Activated naive CD8-positive, alpha-beta T cell (primary cell): ENCODE measurements at regions not wholly inside any gene's neighbourhood (a gene's known extent, or its start where the extent isn't known, plus 50 kb on each side); places are given as distances from the start of the nearest gene placed in this dataset.

Source experiments
- H3K27ac Mint-ChIP-seq: one replicate; pipeline ENCODE4 v1.8.0; 2021; ENCODE audit warnings: mixed read lengths
- H3K27me3 Mint-ChIP-seq: one replicate; pipeline ENCODE4 v1.8.0; 2021; ENCODE audit warnings: mixed read lengths
- H3K36me3 Mint-ChIP-seq: one replicate; pipeline ENCODE4 v1.8.0; 2021; ENCODE audit warnings: mixed read lengths
- H3K4me1 Mint-ChIP-seq: one replicate; pipeline ENCODE4 v1.8.0; 2021; ENCODE audit warnings: low read depth, mixed read lengths
- H3K4me3 Mint-ChIP-seq: one replicate; pipeline ENCODE4 v1.8.0; 2021; ENCODE audit warnings: mild to moderate bottlenecking, mixed read lengths
- H3K9me3 Mint-ChIP-seq: one replicate; pipeline ENCODE4 v1.8.0; 2021; ENCODE audit warnings: low read depth, mixed read lengths

DNA sequence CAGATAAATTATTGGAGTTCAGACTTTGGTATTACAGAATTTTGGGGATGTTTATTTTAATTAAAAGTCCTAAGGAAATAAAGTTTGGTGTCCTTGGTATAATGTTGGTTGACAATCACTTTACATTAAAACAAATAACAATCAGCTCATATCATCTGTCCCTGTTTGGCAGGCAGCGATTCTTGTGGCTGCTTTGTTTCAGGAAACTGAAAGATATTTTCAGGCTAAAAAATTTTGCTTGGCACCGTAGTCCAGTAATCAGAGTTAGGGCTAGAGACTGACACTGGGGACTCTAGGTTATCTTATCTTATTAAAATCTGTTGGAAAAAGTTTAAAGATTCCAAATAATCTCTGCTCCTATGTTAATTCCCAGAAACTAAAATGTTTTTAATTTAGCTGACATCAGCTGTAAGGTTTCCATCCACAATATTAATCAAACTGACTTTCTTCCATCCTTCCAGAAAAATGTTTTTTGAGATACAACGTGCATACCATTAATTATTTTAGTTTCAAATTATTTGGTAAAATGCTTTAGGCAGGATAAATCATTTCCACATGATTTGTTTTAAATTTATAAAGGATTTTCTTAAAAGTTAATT lies 97.6 kb downstream of the ZIC5 start:
- Mint-ChIP-seq H3K9me3 (no peaks in the 10 kb centered on the region), H3K27me3 (no peaks in the 10 kb centered on the region), H3K27ac (no peak overlapping the region), H3K4me1 (no peaks in the 10 kb centered on the region), H3K36me3 (no peaks in the 10 kb centered on the region), H3K4me3 (no peak overlapping the region)

DNA sequence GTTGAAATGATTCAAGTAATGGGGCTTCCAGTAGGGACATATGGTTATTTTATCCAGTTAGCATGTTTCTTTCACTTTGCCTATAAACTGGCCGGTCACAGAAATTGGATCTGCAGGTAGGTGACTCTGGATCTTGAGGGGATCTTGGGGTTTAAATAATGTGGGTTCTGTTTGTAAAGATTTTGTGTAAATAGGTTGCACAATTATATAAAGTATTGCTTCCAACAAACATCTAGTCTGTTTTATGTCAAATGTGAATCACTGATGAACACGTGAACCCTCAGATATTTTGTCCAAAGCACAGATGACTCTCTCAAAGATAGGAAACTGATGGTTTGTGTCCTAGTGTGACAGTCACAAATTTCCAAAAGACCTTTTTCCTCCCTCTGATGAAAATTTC lies 98.4 kb downstream of the ZIC5 start:
- no peak overlapping the region for H3K4me3 Mint-ChIP-seq
- no peaks in the 10 kb centered on the region for H3K27me3 Mint-ChIP-seq
- no peak overlapping the region for H3K27ac Mint-ChIP-seq
- no peaks in the 10 kb centered on the region for H3K36me3 Mint-ChIP-seq
- H3K4me1 Mint-ChIP-seq = no peaks in the 10 kb centered on the region
- H3K9me3 Mint-ChIP-seq = no peaks in the 10 kb centered on the region

DNA sequence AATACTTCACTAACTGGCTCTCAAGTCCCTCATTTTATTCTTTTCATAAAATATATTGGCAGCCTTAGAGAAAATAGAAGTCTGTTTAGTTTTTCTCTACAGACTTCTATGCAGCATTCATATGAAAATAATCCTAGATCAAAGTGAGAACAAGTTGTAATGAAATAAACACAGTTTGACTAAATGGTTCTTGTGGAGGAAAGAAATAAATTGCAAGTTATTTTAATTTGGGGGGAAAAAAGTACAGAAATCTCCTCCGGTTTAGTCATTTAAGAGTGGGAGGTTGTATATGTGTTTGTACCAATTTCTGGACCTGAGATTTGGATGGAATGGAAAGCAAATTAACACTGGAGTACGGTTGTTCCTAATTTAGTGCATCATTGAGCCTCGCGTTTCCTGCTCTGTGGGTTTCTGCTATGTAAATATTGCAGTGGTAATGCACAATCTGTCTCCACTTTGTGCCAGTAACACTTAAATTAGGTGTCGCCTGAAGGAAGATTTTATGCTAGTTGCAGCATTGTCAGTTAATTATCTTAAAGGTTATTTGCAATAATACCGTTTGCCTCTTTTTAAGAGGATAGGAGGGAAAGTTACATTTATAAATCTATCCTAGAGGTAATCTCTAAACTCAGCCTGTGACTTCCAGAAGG lies 100.2 kb downstream of the ZIC5 start:
- no peaks in the 10 kb centered on the region for H3K27me3 Mint-ChIP-seq

DNA sequence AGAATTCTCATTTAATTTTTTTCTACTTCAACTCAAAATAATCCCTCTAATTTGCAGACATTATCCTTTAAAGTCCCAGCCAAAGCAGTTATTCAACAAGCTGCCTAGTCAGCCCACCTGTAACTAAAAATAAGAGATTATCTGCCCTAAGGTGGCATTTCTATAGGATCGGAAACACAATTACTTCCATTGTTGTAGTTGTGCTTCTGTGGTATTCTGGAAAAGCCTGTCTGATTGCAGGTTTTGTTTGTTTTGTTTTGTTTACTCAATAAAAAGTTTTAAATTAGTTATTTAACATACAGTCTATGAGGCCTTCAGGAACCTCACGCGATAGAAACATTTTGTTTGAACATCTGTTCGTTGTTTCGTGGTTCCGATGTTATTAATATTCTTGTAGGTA lies 101.0 kb downstream of the ZIC5 start:
- no peaks in the 10 kb centered on the region for H3K4me1 Mint-ChIP-seq
- H3K4me3 Mint-ChIP-seq = no peak overlapping the region
- no peaks in the 10 kb centered on the region for H3K27me3 Mint-ChIP-seq
- H3K27ac Mint-ChIP-seq = no peak overlapping the region
- peaks cover 14% of the 10 kb centered on the region for H3K36me3 Mint-ChIP-seq
- no peaks in the 10 kb centered on the region for H3K9me3 Mint-ChIP-seq

More for the DNA sequence above, 100.2 kb downstream of the ZIC5 start:
- Mint-ChIP-seq H3K4me3 (no peak overlapping the region), H3K27ac (no peak overlapping the region), H3K4me1 (no peaks in the 10 kb centered on the region), H3K9me3 (no peaks in the 10 kb centered on the region), H3K36me3 (peaks cover 12% of the 10 kb centered on the region)

DNA sequence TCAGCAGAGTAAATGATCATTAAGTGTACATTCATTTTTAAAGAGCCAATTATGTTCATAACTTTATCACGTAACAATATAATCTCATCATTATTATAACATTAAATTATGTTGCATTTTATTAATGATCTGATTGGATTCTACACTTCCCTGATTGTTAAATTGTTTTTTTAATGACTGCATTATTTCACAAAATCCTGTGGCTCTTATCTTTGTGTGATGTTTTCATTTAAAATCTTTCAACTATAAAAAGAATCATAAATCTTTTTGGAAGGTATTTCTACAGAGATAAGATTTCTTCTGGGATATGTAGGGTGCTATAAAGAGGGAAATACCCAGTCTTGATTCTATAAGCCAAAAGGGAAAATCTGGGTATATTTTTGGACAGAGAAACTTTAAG lies 101.7 kb downstream of the ZIC5 start:
- Mint-ChIP-seq H3K27ac (no peak overlapping the region), H3K27me3 (no peaks in the 10 kb centered on the region), H3K36me3 (peaks cover 19% of the 10 kb centered on the region), H3K9me3 (no peaks in the 10 kb centered on the region), H3K4me3 (no peak overlapping the region), H3K4me1 (no peaks in the 10 kb centered on the region)

DNA sequence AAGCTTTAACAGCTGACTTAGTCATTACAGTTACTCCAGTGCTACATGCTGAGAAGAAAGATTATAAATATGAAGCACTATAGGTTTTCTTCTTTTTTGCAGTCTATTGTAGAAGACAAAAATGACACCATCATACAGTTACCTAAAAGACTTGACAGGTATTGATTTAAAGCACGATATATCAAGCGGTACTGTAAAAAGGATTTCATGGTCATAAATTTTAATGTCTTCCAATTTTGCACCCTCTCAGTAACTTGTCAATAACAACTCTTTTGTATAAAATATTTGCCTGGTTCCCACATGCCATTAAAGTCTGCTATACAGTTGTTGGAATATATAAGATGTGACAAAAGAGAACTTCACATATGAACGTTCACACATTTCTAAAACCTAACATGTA lies 102.8 kb downstream of the ZIC5 start:
- Mint-ChIP-seq H3K4me3 (no peak overlapping the region), H3K36me3 (peaks cover 24% of the 10 kb centered on the region), H3K4me1 (no peaks in the 10 kb centered on the region), H3K27me3 (no peaks in the 10 kb centered on the region), H3K27ac (no peak overlapping the region), H3K9me3 (no peaks in the 10 kb centered on the region)

DNA sequence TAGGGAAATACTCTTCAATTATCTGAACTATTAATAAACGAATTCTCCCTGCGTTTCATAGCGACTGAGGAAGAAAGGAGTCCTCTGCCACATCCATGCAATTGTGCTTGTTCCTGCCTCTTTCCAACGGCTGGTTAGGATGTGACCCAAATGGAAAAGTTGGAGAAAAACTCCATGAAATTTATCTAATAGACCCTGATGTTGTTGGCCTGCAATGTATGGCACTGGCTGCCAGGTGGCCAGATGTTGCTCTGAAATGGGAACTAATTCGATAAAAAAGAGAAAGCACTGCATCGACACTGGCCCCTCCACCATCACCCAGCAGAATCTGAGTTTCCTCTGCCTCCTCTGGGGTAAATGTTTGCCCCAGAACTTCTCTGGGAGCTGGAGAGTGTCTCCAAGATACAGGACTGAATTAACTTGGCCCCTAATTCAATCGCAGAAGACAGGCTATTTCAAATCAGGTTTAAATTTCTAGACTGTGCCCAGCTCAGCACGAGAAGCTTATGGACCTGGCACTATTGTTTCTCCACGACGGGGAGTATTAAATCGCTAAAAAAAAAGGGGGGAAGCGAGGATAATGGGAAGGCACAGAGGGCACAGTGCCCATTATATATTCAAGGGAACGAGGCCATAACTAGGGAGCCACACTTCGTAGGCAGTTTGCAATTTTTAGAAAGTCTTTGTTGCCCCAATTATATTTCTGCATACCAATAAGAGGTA lies 103.9 kb downstream of the ZIC5 start:
- no peaks in the 10 kb centered on the region for H3K27me3 Mint-ChIP-seq
- H3K4me1 Mint-ChIP-seq = no peaks in the 10 kb centered on the region
- H3K36me3 Mint-ChIP-seq = peaks cover 26% of the 10 kb centered on the region
- H3K4me3 Mint-ChIP-seq = no peak overlapping the region
- H3K27ac Mint-ChIP-seq = no peak overlapping the region
- H3K9me3 Mint-ChIP-seq = no peaks in the 10 kb centered on the region

DNA sequence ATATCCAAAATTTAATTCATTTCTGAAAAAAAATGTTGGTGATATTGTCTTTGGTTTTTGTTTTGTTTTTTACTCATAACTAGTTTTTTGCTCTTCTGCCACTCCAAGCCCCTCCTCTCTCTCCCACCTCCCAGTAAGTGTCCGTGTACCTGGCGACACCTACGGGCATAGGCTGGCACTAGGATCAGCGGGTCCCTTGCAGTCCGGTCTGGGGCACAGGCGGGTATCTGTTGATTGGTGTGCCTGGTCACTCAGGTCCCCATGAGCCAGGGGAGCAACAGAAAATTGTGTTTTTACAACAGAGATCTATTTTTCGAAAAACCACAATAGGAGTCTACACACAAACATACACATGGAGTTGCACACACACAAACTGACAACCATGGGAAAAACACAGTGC lies 104.8 kb downstream of the ZIC5 start:
- Mint-ChIP-seq H3K4me1 (no peaks in the 10 kb centered on the region), H3K4me3 (no peak overlapping the region), H3K9me3 (no peaks in the 10 kb centered on the region), H3K27me3 (no peaks in the 10 kb centered on the region), H3K36me3 (peaks cover 26% of the 10 kb centered on the region), H3K27ac (no peak overlapping the region)

DNA sequence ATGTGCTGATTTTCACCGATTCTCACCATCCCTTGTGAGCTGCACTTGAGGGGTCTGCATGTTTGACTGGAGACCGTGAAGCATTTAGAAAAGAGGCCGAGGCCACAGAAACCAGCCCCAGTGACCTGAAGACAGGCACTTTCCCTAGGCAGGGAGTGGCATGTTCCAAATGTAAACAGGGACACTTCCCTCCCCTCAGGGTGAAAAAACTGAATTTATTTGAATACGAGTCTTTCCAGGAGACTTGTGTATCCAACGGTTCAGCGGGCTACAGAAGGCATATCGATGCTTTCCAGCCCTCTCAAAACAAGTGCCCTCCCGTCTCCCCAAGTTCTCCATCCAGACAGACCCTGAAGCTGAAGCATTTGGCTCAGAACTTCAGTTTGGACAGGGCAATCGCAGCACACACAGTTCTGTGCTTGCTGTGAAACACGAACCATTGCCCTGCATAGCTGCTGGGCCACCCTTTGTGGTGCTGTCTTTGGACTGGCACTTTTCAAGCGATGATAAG lies 106.1 kb downstream of the ZIC5 start:
- Mint-ChIP-seq H3K27ac (no peak overlapping the region), H3K9me3 (no peaks in the 10 kb centered on the region), H3K27me3 (no peaks in the 10 kb centered on the region)

DNA sequence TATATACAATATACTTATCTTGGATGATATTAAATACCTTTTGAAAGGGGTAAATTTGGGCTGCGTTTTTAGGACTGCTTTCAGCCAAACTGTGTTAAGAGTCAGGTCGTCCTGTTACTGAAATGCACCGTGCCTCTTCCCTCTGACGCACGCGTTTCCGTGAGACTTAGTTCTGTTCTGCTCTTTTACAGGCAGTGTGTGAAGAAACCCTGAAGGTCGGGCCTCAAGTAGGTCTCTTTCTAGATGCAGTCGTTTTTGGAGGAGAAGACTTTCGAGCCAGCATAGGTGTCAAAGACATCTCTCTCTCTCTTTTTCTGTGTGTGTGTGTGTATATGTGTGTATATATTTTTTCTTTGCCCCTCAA lies 107.0 kb downstream of the ZIC5 start:
- Mint-ChIP-seq H3K4me1 (peaks cover 5% of the 10 kb centered on the region), H3K36me3 (peaks cover 30% of the 10 kb centered on the region), H3K4me3 (no peak overlapping the region), H3K27ac (no peak overlapping the region), H3K27me3 (no peaks in the 10 kb centered on the region), H3K9me3 (no peaks in the 10 kb centered on the region)

More for the DNA sequence above, 106.1 kb downstream of the ZIC5 start:
- Mint-ChIP-seq H3K4me3 (no peak overlapping the region), H3K36me3 (peaks cover 26% of the 10 kb centered on the region), H3K4me1 (no peaks in the 10 kb centered on the region)

DNA sequence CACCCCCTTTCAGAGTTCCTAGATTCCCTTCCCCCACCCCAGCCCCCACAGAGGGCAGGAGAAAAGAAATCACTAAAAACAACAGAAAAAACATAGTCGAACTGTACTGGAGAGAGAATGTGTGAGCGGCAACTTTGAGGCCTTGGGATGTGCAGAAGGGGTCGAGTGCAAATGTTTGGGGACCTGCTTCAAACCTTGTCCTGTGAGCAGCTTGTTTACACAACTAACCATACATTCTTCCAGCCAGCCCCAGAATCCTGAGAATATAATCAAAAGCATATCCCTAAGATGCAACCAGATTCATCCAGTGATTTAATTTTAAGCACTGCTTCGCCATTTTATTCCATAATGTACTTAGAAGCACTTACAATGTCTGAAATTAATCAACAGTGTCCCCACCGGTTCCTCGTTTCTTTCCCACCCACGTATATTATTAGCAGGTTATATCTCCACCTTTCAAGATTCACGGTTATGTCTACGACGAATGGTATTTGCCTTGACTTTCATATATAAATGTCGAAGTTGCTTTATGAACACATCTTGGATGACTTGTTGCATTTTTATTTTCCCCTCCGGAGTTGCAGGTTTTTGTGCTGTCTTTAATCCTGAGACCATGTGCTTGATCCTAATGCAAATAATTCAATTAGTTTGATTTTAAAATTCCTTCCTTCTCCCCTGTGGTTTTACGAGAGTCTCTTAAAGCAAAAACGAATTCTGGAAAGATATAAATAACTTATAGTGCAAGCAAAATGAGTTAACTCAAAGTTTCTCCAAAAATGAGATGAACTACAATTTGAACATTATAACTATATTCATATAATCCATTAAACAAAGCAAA lies 107.6 kb downstream of the ZIC5 start:
- H3K27ac Mint-ChIP-seq = no peak overlapping the region
- H3K27me3 Mint-ChIP-seq = no peaks in the 10 kb centered on the region
- H3K9me3 Mint-ChIP-seq = no peaks in the 10 kb centered on the region
- no peak overlapping the region for H3K4me3 Mint-ChIP-seq
- H3K36me3 Mint-ChIP-seq = peaks cover 31% of the 10 kb centered on the region
- peaks cover 11% of the 10 kb centered on the region for H3K4me1 Mint-ChIP-seq

DNA sequence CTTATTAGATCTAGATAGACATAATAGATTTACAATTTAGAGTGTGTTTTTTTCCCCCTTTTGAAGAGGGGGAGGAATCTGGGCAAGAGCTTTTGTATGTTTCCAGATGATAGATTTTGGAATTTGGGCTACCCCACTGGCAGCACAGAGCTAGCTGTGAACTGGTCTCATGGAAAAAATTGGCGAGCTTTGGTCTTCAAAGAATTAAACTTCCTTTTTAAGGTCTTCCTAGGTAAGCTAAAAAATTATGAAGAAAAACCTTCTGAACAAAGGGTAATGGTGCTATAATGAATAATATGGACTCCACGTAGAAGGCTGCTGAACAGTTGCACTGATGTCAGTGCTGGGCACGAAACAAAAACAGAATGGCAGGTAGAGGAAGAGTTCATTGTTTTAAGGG lies 109.3 kb downstream of the ZIC5 start:
- H3K4me3 Mint-ChIP-seq = no peak overlapping the region
- peaks cover 12% of the 10 kb centered on the region for H3K4me1 Mint-ChIP-seq
- peaks cover 26% of the 10 kb centered on the region for H3K36me3 Mint-ChIP-seq
- no peaks in the 10 kb centered on the region for H3K9me3 Mint-ChIP-seq
- no peak overlapping the region for H3K27ac Mint-ChIP-seq
- H3K27me3 Mint-ChIP-seq = no peaks in the 10 kb centered on the region

DNA sequence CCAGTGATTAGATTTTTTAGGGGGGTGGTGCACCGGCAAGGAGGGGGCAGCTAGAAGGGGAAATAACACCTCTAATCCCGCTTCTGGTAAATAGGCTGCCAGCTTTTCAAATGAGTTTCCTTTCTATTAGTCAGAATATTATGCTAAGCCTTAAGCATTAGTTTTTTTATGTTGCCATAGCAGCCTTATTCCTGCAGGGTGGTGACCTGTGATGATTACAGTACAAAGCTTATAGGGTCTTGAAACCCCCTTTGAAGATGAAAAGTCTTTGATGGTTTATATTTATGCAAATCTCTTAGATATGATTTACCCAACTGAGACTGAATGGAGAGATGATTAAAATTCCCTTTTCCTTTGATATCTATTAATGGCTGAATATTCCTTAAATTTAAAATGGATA lies 109.8 kb downstream of the ZIC5 start:
- Mint-ChIP-seq H3K9me3 (no peaks in the 10 kb centered on the region), H3K27ac (no peak overlapping the region), H3K27me3 (no peaks in the 10 kb centered on the region), H3K4me3 (no peak overlapping the region), H3K36me3 (peaks cover 22% of the 10 kb centered on the region), H3K4me1 (peaks cover 12% of the 10 kb centered on the region)

DNA sequence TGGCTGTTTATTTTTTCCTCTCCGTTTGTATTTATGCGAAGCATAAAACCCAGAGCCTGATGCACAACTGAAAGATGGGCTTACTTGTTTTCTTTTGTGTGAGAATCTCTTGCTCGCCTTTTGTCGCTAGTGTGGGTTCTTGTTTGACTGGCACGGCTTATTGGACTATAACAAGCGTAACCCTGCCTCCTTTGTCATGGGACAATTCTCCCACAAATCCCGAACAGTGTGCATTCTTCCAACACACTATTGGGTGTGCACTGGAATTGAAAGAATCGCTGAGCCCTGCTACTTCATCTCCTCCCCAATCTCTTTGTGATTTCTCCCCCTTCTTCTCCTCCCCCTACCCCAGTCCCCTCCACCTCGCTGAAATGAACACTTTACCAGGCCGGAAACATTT lies 110.8 kb downstream of the ZIC5 start:
- Mint-ChIP-seq H3K9me3 (no peaks in the 10 kb centered on the region), H3K27me3 (no peaks in the 10 kb centered on the region), H3K27ac (no peak overlapping the region), H3K4me1 (peaks cover 12% of the 10 kb centered on the region), H3K4me3 (no peak overlapping the region), H3K36me3 (peaks cover 19% of the 10 kb centered on the region)
